HG03354 (cell line): ENCODE measurements at regions not wholly inside any gene's neighbourhood (a gene's known extent, or its start where the extent isn't known, plus 50 kb on each side); places are given as distances from the start of the nearest gene placed in this dataset.
"Not testable (repeated sequence)": the region's sequence is repeated elsewhere in the genome, so short reads cannot be mapped to it uniquely, and the experiment has no call there.

Experiments
- ATAC-seq: cut with Tn5 transposase; IDR thresholded peaks from one replicate; pipeline ENCODE4 v1.9.1; 2021; ENCODE audit warnings: mild to moderate bottlenecking; ENCODE audit not compliant: unreplicated experiment, poor library complexity, severe bottlenecking

GRCh38 chr7:79968894-79969293 lies 165.7 kb upstream of the GNAI1 start:
- no peak for ATAC-seq

DNA sequence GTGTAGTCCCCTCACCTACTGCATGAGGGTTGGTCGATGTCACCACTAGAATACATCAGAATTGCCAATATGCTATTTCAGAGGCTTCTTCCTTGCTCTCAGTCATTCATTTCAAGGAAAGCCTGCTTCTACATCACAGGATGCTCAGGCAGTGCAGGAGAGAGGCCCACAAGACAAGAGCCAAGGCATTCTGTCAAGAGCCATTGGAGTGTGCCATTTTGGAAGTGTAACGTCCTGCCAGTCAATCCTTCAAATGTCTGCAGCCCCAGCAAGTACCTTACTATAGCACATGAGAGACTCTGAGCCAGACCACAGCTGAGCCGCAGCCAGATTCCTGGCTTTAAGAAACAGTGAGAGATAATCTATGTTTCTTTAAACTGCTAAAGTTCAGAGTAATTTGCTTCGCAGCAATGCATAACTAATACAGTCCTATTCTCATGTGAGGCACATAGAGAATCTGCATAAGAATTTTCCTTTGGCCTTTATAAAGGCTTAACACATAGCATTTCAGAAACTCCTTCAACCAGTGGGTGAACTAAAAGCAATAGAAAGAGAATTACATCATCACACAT lies 166.5 kb upstream of the GNAI1 start:
- no peak for ATAC-seq

GRCh38 chr7:79965946-79966345 lies 168.7 kb upstream of the GNAI1 start:
- ATAC-seq = no peak

DNA sequence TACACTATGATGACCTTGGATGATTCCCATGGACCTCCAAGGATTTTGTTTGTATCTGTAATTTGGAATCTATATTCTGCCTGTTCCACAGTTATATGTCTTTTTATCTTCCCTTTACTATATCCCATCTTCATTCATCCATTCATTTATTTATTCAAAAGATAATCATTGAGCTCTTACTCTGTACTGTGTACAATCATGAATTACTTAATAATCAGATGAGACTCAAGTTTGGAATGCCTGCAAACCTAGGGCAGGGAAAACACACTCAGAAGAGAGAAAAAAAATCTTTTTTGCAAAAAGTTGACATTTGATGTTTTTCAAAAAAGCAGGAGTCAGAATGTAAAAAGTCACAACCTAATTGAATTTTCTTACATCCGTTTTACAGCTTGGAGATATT lies 170.2 kb upstream of the GNAI1 start:
- no peak for ATAC-seq

GRCh38 chr7:79953130-79953529 lies 181.5 kb upstream of the GNAI1 start:
- ATAC-seq = no peak

- ATAC-seq = no peak
Measured at GRCh38 chr7:79952399-79952798, 182.2 kb upstream of the GNAI1 start.

DNA sequence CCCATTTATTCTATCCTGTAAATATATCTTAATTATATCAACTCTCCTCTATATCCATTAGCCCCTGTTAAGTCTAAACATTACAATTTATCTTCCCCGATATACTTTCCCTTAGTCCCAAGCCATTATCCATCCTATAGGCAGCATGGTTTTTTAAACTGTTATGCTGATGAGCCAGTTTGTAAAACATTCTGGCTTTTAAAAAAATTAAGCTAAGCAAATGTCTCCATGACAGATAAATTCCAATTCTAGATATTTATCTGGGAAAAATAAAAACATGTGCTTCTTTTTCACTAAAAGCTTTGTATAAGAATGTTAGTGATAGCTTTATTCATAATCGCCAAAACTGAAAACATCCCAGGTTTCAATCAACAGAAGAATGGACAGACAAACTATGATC lies 183.2 kb upstream of the GNAI1 start:
- ATAC-seq = no peak

DNA sequence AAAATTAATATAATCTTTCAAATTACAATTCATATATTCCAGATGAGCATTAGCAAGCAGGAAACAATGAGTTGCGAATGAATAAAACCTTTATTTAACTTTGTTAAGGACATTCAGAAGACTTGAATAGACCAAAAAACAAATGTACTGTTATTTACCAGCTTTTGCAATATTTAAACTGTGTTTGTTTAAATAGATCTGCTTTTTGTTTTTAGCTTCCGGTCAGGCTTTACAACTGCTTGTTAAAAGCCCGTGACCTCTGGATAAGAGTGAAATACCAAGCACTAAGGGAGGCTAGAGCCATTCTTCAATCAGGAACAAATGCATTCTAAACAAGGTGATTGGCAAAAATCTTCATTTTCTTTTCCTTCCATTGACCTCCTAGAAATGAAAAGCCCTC lies 184.9 kb upstream of the GNAI1 start:
- no peak for ATAC-seq

- no peak for ATAC-seq
Measured at GRCh38 chr7:79936281-79936983, 198.2 kb upstream of the GNAI1 start.

DNA sequence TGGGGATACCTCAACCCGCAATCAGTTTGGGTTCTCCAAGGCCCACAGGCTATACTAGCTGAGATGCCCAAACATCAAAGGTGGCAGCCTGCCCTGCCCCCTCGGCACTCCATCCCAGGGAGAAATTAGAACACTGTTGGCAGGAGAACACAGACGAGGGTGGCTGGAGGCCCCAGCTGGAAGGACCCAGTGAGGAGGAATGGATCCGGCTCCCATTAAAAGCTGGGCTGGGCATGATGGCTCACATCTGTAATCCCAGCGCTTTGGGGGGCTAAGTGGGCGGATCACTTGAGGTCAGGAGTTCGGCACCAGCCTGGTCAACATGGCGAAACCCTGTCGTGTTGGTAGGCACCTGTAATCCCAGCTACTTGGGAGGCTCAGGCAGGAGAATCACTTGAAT lies 199.9 kb upstream of the GNAI1 start:
- no peak for ATAC-seq

DNA sequence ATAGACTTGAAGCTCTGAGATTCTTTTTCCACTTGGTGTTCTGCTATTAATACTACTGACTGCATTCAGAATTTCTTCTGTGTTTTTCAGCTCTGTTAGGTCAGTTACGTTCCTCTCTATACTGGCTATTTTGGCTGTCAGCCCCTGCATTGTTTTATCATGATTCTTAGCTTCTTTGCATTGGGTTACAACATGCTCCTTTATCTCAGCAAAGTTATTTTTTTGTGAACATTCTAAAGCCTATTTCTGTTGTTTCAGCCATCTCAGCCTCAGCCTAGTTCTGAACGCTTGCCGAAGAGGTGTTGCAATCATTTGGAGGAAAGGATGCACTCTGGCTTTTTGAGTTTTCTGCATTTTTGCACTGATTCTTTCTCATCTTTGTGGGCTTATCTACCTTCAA lies 201.5 kb upstream of the GNAI1 start:
- no peak for ATAC-seq

DNA sequence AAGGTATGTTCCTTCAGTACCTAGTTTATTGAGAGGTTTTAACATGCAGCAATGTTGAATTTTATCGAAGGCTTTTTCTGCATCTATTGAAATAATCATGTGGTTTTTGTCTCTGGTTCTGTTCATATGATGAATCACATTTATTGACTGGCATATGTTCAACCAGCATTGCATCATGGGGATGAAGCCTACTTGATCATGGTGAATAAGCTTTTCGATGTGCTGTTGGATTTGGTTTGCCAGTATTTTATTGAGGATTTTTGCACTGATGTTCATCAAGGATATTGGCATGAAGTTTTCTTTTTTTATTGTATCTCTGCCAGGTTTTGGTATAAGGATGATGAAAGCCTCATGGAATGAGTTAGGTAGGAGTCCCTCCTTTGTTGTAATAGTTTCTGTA lies 204.0 kb upstream of the GNAI1 start:
- ATAC-seq = no peak

DNA sequence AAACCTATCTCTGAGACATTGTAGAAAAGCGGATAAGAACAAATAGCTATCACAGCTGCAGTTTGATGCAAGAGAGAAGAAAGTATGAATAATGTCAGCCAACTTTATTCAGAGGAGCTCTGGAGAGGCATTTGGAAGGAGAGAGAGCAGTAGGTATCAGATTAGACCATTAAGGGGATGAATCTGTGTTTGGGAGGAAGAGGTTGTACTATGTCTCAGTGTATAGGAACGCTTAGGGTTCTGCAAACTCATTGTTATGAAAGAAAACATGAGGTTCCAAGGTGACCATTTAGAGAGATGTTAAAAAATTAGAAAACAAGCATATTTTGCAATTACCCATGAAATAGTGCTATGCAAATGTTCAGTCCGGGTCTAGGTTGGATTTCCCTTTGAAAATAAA lies 207.5 kb upstream of the GNAI1 start:
- ATAC-seq = no peak

GRCh38 chr7:79923953-79924352 lies 210.7 kb upstream of the GNAI1 start:
- ATAC-seq = no peak

DNA sequence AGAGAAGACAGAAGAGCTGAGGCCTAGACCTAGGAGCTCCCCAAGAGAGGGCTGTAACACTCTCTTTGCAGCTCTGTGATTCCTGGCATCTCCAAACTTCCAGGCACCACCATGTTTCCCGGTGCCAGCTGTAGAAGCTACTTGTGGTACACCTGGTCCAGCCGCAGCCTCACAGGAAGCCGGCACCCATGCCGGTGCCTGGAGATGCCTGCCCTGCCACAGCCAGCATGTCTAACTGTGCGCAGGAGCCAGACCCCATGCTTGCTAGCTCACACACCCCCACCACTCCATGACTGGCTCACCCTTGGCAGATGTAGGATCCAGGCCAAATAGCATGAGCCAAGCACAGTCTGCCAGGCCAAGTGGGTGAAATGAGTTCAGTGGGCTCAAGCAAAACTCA lies 211.7 kb upstream of the GNAI1 start:
- no peak for ATAC-seq

DNA sequence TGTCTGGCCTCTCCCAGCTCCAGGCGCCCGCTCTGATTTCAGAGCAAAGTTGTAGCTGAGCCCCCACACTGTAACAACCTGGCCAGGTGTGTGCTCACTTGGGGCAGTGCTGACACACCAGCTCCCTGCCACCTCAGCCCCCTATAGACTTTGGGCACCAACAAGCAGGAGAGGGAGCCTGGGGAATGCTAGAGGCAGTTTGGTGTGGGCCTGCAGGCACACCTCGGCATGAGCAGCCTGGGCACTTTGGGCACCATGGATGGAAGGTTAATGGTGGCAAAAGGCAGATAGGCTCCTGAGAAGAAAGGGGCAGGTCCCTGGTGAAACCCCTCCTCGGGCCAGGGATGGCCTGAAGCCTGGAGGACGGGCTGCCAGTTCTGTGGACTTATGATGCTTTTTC lies 212.7 kb upstream of the GNAI1 start:
- no peak for ATAC-seq

DNA sequence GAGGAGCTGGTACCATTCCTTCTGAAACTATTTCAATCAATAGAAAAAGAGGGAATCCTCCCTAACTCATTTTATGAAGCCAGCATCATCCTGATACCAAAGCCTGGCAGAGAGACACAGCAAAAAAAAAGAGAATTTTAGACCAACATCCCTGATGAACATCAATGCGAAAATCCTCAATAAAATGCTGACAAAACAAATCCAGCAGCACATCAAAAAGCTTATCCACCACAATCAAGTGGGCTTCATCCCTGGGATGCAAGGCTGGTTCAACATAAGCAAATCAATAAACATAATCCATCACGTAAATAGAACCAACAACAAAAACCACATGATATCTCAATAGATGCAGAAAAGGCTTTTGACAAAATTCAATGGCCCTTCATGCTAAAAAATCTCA lies 216.0 kb upstream of the GNAI1 start:
- not testable (repeated sequence) for ATAC-seq

- not testable (repeated sequence) for ATAC-seq
Measured at GRCh38 chr7:79915346-79915745, 219.3 kb upstream of the GNAI1 start.

- ATAC-seq = no peak
Measured at GRCh38 chr7:79912213-79912633, 222.4 kb upstream of the GNAI1 start.

DNA sequence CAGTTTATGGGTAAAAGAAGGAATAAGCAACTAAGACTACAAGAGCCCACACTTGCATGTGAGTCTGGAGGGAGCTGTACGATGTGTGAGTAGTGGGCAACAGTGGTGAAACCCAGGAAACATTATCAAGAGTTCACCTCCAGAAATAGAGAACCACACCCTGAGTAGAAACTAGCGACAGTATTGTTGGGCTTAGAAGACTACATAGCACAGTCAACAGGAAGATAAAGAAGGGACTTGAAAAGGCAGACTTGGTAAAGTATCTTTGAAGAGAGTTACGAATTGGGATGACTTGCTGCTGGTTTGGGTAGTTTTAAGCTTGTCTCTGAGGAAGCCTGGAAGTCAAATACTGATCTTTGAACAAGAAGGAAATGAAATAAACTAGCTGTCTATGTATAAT lies 223.2 kb upstream of the GNAI1 start:
- no peak for ATAC-seq

DNA sequence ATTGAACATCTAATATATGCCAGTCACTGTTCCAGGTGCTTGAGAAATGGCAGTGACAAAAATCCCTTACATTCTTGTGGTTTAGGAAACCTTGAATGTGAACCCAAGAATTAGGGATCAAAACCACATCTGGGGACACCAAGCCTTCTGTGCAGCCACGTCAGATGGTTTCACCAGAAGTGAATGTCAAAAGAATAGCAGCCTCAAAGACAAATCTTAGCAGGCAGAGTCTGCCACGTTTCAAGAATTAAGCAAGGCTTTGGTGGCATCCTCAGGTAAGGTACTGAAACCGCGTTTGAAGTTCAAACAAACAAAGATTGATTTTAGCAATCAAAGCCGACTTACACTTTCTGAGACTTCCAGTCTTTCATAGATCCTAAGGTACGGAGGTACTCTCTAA lies 225.5 kb upstream of the GNAI1 start:
- ATAC-seq = no peak

DNA sequence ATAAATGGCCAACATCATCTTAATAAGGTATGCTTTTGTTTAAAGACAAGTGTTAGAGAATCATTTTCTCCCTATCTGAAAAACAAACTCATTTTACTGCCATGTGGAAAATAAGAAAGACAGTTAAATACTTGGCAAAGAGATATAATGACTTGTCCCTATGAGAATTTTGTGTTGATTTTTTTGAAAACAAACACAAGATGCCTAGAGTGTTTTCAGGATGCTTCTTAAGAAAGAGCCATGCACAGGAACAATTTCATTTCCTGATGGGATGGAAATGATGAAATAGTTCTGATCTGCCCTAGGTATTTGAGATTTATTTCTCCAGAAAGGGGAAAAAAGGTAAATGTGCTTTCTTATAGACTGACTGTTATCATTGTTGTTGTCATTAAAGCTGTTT lies 237.5 kb upstream of the GNAI1 start:
- ATAC-seq = no peak
